D341Med (cell line): ENCODE measurements at regions not wholly inside any gene's neighbourhood (a gene's known extent, or its start where the extent isn't known, plus 50 kb on each side); places are given as distances from the start of the nearest gene placed in this dataset.

Source experiments
- DNase-seq: peaks from one replicate; pipeline ENCODE4 v3.0.0; 2012; ENCODE audit warnings: low spot score

DNA sequence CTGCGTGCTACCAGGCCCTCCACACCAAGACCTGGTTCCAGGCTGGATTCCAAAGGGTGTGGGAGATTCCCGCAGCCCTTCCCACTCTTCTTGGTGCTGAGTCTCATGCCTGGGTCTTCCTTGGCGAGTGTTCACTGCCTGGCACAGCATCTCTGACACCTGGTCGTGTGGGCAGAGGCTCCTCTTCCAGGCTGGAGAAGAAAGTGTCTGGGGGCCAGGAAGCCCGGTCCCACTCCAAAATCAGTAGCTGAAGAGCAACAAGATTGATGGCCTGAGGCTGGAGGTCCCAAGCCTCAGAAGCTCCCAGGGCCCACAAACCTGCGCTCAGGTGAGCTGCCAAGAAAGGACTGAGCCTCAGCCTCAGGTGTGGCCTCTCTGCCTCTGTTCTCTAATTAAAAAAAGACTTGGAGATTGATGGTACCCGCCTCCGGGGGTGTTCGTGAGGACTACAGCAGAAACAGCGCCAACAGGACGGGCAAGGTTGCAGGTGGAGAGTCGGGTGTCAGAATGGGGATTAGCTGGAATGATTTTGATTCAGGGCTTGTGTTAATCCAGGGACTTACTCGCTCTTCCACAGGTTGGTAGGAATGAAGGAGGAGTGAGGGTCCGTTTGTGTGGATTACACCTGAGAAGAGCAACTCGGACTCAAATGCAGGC, 217.5 kb downstream of the TEX29 start:
- DNase-seq = no peak

DNA sequence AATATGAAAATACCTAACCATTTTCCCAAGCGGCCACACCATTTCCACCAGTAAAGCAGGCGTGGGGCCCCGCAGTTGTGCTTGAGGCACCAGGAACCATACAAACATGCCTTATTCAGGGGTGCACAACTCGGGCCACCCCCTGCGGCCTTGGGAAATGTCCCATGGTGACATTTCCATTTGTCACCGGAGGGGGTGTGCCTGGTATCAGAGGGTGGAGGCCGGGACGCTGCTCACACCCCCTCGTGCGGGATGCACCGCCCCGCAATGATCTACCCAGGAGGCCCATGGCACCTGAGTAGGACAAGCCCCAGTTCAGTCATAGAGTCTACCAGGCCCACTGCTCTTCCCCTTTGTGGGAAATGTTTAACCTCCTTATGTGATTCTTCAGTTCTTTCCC, 218.8 kb downstream of the TEX29 start:
- no peak for DNase-seq

DNA sequence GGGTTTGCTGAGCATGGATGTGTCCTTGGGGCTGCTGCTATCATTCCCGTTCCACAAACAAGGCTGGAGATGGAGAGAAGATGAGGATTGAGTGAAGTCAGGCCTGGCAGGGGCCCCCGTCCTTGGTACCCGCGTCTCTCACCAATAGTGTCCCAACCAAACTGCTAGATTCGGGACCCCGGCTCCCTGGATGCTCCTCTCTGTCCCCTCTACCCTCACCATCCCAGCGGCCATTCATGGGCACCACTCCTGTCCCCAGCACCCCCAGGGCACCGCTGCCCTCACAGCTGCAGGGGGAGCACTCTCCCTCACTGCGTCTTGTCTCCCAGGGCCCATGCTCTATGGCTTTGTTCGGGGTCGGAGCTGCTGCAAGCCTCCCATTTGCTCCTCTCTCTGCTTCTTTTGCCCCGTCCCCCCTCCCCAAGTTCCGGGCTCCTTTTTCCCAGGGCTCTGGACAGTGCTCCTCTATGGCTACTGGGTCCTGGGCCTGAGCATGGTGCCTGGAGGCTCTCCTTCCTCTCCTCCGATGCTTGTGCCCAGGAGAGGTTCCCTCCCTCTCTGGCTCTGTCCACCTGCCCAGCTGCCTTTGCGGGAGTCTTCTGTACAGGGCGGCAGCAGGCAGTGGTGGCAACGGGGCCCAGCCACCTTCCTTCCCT, 219.5 kb downstream of the TEX29 start:
- DNase-seq = no peak

DNA sequence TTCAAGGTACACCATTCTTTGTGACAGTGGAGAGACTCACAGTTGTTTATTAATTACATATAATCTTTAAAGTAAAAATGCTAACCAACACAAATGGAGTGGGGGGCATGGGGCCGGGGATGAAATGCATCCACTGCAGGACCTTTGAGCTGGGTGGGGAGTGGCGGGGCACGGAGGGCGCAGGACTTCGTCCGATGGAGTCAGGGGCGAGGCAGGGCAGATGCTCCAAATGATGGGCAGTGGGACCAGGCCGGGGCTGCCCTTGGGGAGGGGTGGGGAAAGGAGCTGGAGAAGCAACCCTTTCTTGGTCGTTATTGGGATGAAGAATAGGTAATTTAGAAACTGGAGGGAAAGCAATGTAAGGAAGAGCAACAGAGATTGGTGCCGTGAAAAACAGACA, 220.0 kb downstream of the TEX29 start:
- no peak for DNase-seq

DNA sequence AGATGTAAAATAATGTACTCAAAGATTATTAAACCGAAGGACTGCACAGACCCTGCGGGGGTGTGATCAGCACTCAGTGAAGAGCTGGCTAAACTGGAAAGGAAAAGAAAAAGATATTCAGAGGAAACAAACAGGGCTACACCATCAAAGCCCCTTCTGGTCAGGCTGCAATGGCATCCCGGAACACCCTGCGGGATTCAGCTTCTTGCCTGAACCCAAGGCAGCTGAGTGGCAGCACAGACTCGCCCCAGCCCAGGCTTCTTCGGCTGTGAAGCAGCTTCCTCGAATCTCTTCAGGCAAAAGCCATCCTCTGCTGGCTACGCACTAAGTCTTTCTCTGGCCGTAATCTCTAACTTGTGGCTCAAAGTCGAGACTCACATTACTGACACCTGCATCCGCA, 220.9 kb downstream of the TEX29 start:
- DNase-seq = no peak

DNA sequence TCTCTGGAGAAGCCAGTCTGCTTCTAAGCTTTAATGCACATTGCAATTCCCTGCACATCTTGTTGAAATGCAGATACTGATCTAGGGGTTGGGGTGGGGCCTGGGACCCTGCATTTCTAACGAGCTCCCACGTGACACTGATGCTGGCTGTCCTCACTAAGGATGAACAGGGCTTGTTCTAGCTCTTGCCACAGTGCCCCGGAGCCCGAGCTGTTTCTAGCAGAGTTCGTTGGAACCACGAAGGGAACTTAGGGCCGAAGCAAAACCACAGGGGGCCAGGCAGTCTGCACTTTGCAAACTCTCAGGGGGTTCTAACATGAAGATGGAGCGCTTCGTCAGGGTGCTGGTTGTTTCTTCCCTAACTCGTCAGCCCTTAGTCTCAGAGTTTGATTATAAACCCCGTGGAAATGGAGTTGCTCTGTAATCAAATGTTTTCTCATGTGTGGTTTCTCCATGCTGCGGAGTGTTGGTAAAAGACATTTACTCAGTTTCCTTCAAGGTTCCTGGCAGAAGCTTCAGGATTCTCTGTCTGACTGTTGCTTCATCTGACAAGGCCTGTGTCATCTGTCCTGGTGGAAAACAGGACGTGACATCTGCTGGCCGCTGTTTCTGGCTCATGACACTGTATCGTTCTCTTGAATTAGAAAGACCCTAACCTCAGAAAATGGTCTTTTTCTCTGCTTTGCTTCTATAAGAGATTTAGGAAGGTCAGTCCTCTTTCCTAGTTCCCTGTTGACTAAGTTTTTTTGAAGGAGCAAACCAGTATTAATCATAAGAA, 221.5 kb downstream of the TEX29 start:
- DNase-seq = no peak

DNA sequence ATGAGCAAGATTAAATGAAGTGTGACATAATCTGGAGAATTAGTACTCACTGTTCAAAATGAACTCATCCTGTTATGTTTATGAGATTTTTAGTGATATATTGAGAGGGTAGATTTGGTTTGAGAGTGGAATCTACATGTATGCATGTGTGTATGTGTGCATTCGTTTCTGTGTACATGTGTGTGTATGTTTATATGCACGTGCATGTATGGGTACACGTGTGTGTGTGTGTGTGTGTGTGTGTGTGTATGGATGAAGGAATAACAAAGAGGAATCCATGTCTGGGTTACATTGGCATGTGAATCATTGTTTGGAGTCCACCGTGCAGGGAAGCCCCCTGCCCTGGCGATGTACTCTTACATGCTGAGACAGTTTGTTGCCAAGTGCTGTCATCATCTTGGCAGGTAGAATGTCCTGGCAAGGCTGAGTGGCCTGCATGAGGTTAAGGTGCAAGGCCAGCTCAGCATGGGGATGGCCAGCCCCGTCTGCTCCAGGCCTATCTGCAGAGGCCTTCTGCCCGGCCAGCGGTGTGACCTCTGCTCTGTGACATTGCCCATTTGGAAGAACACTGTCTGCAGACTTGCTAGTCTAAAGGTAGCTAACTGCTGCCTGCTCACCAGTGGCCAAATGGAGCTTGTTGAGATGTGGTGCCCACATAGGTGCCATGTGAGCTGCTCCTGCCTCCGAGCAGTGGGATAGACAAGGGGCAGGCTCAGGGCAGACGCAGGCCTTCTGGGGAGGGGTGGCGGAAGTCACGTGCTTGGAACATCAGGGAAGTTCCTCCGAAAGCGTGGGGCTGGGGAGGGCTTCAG, 222.3 kb downstream of the TEX29 start:
- DNase-seq = no peak

DNA sequence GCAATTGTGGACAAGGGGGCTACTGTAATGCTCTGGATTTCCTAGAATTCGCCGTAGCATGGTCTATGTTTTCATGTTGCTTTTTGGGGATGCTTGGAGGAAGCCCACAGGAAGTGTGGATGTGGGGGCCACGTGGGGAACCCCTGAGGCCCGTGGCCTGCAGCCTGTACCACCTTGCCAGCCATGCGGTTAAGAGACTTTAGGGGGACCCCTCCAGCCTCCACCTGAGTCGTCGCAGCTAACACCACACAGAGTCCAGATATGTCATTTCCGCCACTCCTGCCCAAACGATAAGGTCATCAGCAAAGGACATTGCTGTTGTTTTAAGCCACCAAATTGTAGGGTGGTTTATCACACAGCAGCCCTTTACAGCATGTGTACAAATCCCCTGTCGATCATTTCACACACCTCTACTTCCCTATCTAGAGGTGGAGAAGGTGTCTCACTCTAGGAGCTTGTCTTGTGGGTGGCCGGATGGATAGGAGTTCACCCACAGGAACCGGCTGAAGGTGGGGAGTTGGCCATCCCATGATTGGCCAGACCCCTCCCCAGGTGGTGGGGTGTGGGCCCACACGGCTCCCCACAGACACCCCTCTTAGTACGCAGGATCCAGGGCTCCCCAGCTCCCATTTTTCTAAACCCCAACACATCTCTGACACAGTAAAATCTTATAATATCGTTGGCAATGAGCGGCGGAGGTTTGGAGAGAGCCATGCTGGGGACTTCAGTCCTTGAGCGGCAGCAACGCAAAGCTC, 226.7 kb downstream of the TEX29 start:
- DNase-seq = no peak

DNA sequence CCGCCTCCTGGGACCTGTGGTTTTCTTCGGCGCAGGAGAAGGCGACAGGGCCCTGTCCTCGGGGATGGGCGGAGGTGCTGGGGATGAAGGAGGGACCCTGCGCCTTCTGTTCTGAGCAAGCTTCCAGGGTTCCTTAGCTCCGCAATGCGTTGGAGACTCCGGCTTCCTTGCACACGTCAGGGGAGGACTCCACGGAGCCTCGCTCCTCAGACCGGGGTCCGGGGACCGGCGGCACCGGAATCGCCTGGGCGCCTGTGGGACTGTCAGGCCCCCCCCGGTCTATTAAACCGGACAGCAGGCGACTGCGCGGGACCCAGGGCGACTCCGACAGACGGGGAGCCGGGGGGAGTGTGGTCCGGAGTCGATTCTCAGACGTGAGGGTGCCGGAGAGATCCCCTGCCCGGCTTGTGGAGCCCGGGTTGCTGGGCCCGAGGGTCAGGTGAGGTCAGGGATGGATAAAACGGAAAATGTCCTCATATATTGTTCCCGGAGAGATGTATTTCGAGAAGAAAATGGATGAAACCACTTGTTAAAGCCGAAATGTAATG, 227.4 kb downstream of the TEX29 start:
- DNase-seq = no peak

DNA sequence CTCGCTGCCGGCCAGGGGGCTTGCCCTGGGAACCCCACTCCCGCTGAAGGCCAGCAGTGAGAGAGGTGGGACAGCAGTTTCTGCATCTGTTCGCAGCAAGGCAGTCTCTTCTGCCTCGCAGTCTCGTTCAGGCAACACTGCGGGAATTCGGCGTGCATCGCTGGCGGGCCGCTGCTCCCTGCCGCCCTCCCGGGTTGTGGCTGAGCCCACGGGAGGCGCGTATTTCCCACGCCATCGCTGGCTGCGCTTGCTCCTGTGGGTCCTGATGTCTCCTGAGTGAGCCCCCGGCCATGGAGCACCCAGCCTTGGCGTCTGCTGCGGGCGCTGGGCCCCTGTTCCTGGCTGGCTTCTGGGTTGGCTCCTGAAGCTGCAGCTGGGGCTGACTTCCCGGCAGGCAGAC, 227.9 kb downstream of the TEX29 start:
- no peak for DNase-seq

DNA sequence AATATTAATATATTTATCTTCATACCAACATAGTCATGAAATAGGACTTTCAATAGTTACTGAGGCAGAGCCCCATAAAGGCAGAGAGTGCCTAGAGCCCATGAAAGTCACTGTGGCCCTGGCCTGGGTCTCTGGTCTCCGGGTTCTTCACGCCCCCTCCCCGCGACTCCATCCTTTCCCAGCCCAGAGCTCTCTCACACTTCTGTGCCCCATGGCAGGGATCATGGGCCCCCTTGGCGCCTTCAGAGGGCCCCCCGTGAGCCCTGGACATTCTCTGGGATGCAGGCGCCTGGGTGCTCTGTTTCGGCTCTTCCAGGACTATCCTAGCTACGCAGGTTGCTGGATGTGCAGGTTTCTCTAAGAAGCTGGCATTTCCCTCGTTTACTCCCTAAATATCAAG, 228.4 kb downstream of the TEX29 start:
- DNase-seq = no peak

DNA sequence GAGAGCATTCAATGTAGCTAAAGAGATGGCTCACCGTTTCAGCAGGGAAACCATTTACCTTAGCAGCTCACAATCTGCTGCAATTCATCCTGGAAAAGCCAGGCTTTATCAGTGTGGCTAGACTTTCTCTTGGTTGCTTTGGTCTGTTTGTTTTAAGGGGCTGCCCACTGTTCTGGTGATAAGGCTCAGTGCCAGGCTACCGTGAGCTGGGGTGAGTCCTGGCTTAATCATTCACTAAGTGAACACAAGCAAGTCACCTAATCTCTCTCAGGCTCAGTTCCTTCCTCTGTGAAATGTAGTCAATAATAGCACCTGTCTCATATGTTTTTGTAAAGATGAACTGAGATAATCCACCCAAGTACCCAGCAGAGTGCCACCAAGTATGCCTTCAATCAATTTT, 229.0 kb downstream of the TEX29 start:
- DNase-seq = no peak

DNA sequence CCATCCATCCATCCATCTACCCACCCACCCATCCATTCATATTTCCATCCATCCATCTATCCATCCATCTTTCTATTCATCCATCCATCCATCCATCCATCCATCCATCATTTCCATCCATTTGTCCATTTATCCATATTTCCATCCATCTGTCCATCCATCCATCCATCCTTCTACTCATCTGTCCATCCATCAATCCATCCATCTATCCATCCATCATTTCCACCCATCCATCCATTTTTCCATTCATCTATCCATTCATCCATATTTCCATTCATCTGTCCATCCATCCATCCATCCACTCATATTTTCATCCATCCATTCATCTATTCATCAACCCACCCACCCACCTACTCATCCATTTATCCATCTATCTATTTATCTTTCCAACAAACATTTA, 229.6 kb downstream of the TEX29 start:
- DNase-seq = no peak

DNA sequence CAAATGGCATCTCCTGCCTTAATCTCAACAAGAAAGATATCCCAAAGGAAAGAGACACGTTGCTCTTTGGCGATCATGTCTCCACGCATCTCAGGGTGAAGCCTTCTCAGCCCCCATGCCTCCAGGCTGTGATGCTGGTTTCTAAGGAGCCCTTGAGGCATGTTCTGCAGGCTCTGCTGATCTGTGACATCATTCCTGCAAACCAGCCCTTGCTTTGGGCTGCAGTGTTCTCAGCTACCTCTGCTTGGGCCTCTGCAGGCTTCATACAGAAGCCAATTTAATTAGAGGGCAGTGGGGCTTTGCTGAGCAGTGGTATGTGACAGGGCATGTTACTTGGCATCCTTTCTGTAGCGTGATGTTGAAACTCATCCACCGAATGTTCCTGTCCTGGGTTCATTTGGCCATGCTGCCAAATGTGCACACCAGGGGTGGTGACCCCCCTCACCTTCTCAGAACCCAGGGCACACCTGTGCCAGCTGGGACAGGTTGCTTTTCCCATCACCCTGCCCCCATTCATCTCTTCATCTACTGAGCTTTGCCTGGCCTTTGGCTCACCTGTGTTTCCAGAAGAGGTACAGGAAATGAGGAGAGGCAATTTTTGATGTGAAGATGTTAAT, 230.9 kb downstream of the TEX29 start:
- no peak for DNase-seq

DNA sequence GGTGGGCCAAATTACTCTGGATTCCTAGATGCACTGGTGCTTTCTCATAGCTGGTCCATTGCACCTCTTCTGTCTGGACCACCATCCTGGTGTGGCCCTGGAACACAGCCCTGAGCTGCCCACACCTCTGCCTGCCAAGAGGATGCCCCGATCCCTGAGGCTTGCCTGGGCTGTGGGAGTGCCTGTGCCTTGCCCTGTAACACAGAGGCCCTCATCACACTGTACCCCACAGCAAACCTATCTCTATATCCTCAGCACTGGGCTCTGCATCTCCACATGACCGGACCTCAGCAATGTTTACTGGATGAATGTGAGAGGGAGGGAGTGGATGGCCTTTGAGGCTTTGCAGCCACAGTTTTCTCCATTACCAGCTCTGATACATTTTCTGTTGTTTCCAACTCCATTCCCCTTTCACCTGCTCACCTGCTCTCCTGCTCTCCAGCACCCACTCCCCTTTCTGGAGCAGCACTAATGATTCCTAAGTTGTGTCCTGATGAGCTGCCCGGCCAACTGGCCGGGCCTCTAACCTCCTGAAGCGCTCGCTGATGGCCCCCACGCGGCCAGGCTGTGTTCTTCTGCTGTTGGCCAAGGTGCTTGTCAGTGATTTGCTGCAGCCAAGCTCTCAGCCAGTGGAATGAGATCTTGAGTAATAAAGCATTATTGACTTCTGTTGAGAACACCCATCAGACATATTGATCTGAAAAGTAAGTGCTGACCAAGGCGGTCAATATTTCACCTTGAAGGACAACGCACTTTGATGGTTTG, 232.6 kb downstream of the TEX29 start:
- DNase-seq = no peak

DNA sequence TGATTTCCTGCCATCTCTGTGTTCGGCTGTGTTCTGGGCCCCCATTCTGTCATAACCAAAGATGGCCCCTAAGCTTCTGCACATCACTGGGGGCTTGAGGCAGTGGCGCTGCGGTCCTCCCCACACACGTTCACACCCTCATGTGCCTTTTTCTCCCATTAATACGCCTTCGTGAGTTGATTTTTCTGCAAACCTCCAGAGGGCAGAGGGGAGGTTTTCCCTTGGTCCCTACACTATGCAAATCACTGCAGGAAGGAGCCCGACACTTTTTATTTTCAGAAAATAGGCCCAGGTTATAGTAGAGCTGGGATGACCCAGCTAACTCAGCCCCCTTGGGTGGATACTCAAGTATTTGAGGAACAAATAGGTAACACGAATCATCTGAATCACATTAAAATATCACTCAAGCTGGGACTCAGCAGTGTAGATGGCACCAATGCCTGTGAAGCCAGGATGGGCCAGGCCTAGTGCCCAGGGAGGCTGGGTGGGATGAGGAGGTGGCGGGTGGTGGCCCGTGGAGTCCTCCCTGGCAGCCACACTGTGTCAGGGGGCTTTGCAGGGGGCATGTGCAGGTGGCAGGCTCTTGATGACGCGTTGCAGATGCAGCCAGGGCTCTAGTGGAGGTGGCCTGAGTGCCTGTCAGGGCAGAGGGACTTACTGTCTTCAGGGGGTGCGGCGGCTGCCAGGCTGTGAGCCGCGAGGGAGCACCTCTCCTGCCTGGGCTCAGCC, 234.3 kb downstream of the TEX29 start:
- no peak for DNase-seq

DNA sequence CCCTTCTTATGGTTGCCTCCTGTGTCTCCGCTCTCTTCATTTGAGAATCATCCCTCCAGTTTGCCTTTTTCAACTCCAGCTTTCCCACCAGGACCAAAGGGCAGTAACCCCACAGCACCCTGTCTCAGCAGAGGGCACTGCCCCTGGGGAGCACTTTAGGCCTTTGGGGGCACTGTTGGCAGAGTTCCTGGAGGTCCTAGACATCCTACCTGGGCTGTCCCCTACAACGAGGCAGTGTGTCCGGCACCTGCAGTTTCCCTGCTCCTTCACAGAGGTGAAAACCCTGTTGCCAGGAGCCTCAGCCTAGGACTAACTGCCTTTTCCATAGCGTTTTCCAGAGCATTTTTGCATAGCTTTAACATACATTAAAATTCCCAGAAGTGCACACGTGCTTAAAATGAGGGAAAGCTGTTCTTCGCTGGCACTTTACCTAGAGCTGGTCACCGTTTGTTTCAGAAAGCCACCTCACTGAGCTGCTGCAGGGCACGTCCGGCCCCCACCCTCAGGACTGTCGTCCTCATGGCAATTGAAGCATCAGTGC, 234.9 kb downstream of the TEX29 start:
- DNase-seq = no peak

DNA sequence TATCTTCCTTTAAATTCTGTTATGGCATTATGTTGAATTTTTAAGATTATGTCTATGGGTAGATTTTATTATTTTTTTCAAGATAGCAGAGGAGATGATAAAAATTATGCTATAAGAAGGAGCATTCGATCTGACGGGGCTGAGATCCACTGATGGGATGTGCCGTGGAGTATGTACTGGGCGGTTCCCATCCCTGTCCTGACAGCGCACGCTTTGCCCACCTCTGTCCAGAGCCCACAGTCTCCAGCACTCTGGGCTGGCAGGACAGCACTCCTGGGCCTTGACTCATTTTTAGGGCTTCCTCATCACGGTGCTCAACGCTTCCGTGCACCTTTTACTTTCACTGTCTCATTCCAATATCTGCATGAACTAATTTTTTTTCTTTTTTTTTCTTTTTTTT, 235.5 kb downstream of the TEX29 start:
- DNase-seq = no peak

DNA sequence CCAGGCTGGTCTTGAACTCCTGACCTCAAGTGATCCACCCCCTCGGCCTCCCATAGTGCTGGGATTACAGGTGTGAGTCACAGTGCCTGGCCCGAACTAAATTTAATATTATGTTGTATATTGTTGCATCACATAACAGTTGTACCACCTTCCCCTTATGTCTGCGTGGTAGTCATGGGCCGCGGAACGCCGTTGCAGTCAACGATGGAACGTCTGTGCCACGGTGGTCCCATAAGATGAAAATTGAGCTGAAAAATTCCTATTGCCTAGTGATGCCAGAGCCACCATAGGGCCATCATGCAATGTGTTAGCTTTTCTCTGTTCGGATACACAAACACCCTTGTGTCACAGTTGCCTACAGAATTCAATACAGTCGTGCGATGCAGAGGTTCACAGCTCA, 236.1 kb downstream of the TEX29 start:
- no peak for DNase-seq
